HG02678 (cell line): ENCODE measurements at regions not wholly inside any gene's neighbourhood (a gene's known extent, or its start where the extent isn't known, plus 50 kb on each side); places are given as distances from the start of the nearest gene placed in this dataset.
A peak's percentile ranks its signal among the peaks of the same experiment; 100 is the strongest.
"Not testable (repeated sequence)": the region's sequence is repeated elsewhere in the genome, so short reads cannot be mapped to it uniquely, and the experiment has no call there.

ENCODE experiments used
- ATAC-seq: cut with Tn5 transposase; IDR thresholded peaks from one replicate; pipeline ENCODE4 v1.9.1; 2021; ENCODE audit warnings: mild to moderate bottlenecking, moderate library complexity; ENCODE audit not compliant: unreplicated experiment

GRCh38 chr2:111492995-111493719 is 372.4 kb downstream of the BCL2L11 start:
- ATAC-seq = not testable (repeated sequence)

GRCh38 chr2:111493720-111494078 is 373.0 kb downstream of the BCL2L11 start:
- ATAC-seq = peak; percentile 80

DNA sequence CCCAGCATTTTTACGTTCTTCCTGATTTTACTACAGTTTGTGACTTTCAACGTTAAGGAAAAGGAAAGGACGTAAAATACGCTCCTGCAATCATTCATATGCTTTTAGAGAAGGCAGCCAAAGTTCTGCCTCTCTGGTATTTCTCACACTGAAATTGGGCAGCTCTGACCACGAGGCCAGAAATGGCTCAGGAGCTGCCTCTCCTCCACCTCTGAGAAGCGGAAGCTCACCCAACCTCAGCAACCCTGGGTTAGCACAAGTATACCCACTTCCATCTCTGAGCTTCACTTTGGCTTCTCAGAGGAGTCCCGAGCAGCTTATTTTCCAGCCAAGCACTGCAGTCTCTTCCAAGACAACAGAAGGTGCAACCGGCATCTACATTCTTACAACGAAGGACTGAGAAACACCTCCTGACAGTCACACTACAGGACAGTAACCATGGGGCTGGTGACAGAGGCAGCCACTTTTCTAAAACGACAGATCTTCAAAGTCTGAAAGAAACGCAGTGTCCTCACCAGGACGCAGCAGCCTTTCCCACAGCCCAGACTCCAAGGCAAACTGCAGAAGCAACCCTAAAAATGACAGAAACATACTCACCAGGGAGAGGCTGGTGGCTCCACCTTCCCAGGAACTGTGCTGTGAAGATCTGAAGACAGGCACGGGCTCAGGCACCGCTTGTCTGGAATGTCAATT is 373.7 kb downstream of the BCL2L11 start:
- ATAC-seq = peak; percentile 44

DNA sequence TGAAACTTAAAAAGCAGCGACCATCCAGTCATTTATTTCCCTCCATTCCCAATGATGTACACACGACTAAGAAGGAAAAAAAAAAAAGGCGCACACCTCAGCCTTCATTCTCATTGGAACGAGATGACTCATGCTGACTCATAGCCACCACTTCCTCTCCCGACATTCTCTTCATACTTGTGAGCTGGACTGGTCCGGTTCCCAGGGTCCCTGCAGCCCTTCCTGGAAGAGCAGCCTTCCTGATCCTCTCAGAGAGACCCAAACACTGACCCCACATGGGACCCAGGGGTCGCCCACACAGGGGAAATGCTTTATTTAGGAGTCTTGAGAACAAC is 374.2 kb downstream of the BCL2L11 start:
- peak; percentile 54 for ATAC-seq

DNA sequence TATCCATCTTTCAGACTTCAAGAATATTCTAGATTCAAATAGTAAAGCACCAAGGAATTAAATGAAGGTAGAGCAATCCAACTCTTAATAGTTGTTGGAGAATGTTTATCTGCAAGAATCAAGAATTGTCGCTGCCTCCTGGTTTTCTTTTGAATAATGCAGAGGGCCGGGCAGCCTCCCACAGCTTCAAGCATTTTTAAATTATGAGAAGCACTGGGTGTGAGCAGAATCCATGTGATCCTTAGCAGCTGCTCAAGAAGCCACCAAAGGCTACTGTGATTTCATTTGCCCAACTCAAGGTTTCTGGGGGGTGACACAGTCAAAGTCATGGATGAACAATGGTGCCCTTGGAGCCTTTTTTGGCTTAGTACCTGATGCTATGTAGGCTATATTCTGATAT is 374.9 kb downstream of the BCL2L11 start:
- ATAC-seq = not testable (repeated sequence)

DNA sequence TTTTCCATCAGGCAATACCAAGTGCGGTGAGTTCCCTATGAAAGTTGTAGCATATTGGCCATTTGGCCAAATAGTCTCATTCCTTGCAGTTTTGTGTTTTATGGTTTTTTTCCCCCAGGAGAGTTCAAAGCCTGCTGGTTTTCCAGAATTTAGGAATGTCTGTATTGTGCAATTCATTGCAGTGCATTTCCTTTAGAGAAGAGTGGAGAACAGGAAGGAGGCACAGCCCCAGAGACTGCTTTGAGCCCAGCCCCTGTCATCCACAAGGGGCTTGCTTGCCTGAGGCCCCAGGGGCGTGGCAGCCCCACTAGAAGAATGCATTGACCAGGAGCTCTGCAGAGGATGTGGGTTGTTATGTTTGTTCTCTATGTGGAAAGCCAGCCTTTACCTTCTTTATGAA is 375.5 kb downstream of the BCL2L11 start:
- ATAC-seq = not testable (repeated sequence)

DNA sequence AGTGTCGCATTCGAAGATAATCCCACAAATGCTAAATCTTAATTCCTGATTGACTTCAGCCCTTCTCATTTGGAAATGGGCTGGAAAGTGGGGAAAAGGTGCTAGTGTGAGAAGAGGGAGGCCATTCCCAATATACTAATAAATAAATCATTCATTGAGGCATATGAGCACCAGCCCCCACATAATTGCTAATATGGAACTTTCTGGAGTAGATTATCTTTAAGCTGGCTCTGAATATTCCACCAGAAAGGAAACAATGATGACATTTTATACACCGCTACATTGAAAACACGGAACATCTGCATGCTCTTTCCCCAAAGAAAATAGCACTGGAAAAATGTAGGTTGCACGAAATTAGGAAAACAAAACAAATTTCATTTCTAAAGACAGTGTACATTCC is 376.1 kb downstream of the BCL2L11 start:
- ATAC-seq = not testable (repeated sequence)

DNA sequence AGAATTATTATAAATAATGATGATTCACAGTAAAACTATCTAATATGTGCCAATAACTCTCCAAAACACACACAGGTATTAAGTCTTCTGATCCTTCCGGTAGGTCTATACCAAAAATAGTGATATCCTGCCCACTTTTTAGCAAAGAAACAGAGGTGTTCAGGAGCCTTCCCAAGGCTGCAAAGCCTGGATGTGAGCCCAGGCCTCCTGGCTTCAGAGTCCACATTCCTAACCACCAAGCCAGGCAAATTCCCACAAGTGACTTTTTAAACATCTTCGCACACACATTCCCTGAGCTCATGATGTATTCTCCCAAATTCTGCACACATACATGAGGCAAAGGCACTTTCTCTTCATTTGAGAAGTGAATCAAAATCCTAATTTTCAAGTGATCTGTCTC is 376.6 kb downstream of the BCL2L11 start:
- ATAC-seq = not testable (repeated sequence)

- not testable (repeated sequence) for ATAC-seq
Measured at GRCh38 chr2:111500536-111501062, 379.9 kb downstream of the BCL2L11 start.

- not testable (repeated sequence) for ATAC-seq
Measured at GRCh38 chr2:111503844-111504570, 380.0 kb downstream of the ANAPC1 start.

DNA sequence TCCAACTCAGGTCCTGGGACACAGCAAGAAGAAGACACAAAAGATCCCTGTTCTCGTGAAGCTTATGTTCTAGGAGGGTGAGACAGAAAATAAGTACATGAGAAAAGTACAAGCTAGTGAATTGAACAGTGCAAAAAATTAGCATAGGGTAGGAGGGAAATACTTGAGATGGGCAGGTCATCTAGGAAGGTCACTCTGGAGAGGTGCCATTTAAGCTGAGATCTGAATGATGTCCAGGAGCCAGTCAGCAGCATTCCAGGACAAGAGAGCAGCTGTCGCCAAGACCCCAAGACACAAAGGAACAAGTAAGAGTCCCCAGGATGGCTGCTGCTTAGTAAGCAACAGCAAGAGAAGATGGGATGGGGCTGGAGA is 379.4 kb downstream of the ANAPC1 start:
- not testable (repeated sequence) for ATAC-seq

DNA sequence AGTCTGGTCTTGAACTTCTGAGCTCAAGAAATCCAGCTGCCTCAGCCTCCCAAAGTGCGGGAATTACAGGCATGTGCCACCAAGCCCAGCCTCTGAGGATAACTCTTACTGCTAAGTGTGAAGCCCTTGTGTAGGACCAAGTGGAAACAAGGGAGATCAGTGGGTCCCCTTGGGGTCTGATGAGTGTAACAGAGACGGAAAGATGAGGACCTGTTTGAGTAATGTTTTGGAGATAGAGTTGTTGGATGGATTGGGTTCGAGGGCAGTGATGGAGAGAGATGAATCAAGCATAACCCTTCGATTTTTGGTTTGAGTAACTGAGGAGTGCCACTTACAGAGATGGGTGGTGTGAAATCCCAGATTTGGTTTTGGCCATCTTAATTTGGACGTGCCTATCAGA is 378.7 kb downstream of the ANAPC1 start:
- ATAC-seq = not testable (repeated sequence)

DNA sequence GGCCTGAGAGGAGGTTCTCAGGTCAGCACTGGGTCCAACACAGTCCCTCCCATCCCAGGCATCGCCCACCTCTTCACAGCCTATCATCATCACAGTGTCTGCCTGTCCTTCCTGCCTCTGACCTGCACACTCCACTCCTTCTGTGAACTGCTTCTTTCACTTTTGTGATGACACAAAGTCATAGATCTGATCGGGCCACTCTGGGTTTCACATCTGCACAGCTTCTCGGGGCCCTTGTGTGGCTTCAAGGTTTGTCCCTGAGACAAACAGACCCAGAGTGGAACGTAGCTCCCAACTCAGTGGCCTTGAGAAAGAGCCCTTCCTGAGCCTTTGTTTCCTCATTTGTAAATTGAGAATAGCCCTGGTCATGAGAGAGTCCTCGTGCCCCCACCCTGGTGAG is 377.1 kb downstream of the ANAPC1 start:
- ATAC-seq = peak; percentile 97

DNA sequence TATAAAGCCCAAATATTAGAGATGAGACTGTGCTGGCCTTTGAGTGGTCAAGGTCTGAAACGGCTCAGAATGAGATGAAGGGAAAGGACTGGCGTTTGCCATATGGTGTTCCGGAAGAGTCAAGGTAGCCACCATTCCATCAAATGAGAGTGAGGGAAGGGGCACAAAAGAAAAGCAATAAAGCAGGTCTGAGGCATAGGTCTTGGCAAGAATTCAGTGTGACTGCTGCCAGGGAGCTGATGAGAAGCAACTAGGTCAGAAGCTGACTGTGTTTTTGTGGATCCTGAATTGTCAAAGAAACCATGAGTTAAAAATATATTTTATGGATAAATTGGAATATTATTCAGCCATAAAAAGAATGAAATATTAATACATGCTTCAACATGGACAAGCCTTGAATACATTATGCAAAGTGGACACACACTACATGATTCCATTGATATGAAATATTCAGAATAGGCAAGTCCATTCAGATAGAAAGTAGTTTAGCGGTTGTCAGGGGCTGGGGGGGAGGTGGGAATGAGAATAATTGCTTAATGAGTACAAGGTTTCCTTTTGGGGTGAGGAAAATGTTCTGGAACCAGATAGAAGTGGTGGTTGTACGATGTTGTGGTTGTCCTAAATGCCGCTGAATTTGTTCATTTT is 374.6 kb downstream of the ANAPC1 start:
- not testable (repeated sequence) for ATAC-seq

- not testable (repeated sequence) for ATAC-seq
Measured at GRCh38 chr2:111510384-111510783, 373.6 kb downstream of the ANAPC1 start.

GRCh38 chr2:111511062-111511461 is 372.9 kb downstream of the ANAPC1 start:
- ATAC-seq = not testable (repeated sequence)

- ATAC-seq = not testable (repeated sequence)
Measured at GRCh38 chr2:111512378-111512777, 371.6 kb downstream of the ANAPC1 start.

DNA sequence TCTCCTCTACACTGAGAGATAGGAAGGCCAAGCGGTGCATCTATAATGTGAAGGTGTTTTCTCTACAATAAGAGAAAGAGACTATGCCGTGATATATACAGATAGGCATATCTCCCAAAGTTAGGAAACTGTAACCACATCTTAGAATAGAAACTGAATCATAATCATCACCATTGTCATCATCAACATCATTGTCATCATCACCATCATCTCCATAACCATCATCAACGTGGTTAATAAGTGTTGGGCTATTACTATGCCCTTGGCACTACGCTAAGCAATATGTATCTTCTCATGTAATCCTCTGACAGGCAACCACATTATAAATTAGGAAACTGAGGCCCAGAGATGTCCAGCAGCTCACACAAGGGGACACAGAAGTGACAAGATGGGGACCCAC is 369.9 kb downstream of the ANAPC1 start:
- not testable (repeated sequence) for ATAC-seq

DNA sequence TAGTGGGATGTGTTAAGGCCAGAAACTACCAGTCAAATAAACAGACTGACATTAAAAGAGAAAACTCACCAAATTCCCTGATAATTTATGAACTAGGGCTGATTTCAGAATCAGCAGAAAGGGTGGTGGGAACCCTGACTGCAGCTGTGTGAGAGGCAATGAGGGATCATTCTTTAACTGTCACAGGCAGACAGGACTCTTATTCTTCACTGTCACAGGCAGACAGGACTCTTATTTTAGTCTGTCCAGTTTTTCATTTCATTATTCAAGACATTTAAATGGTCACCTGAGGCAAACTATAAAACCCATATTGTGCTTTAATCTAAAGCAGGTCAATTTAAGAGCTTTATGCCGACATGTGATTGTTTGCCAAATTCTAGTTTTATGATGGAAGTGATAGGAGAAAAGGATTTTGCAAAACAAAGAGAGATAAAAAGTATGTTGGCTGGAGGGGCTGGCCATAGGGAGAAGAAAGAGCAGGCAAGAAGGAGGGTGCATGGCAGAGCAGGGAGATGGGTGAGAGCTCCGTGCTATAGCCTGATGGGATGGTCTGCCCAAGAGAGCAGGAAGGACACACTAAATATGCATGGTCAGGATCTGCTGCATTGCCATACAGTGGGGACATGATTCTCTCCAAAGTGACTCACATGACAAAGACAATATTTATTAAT is 366.8 kb downstream of the ANAPC1 start:
- not testable (repeated sequence) for ATAC-seq

GRCh38 chr2:111517721-111518053 is 366.3 kb downstream of the ANAPC1 start:
- ATAC-seq = not testable (repeated sequence)

GRCh38 chr2:111519071-111519470 is 364.9 kb downstream of the ANAPC1 start:
- ATAC-seq = no peak
